ENCODE measurements at regions not wholly inside any gene's neighbourhood (a gene's known extent, or its start where the extent isn't known, plus 50 kb on each side); places are given as distances from the start of the nearest gene placed in this dataset.
A peak's percentile ranks its signal among the peaks of the same experiment; 100 is the strongest.

DNA sequence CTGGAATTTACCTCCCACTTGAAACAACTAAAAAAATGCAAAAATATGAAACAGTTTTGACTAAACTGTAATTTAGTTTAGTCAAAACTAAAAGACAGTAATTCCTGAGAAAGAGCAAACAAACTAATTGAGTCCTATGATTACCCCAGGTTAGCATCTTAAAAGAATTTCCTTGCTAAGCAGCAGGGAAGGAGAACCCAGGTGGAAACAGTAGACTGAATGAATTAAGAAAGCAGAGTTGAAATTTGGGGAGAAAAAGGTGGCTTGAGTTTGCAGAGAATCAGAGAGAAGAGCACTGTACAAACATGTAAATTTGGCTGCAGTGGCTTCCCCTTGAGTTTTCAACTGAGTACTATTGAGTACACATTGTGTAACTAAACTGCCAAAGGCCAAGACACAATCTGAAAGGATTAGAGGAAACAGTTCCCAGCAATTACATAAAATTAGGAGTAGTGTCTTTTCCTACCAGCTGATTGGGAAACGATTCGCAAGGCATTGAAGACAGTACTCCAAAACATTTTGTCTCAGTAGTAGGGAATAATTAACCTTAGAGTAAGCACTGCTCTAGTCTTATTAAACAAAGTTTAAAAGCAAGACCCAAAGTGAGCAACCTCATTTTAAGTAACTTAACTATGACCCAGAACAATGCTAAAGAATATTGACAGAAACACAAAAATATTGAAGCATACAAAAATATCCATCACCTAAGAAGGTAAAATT is 820.5 kb downstream of the DACH1 start:
- H3K27me3 ChIP-seq = no peaks in the 10 kb centered on the region
- no peak overlapping the region for H3K4me3 ChIP-seq
- DNase-seq (no peak), ATAC-seq (ENCODE audit: low FRiP score in 2 of 2) (no peak)
- H3K9me3 ChIP-seq = no peaks in the 10 kb centered on the region
- no peaks in the 10 kb centered on the region for H3K4me1 ChIP-seq
- 23 to 56% methylated on average over 2 of the region's 2 CpGs for WGBS, 2 donors
- no peak for TF ChIP-seq POLR2A (IDR thresholded peaks at IDR 0.05)
- H3K36me3 ChIP-seq = no peaks in the 10 kb centered on the region
- no peak overlapping the region for H3K27ac ChIP-seq

DNA sequence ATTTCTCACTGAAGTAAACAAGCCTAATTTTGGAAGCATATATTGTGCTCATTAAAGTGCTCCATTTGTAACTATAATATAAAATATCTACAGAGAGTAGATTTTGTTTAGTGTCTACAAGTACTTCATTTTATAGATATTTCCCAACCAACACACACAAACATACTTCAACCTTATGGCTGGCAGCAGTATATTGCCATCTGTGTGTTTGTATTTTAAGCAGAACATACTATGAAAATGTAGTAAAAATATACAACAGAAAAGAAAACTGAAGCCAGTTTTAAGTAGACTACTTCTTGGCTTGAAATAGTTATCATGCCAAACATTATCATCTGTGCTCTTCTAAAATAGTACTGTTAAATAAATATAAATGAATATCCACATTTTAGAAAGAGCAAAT is 821.9 kb downstream of the DACH1 start:
- Histone ChIP-seq H3K27ac (no peak overlapping the region), H3K27me3 (no peaks in the 10 kb centered on the region), H3K4me1 (no peaks in the 10 kb centered on the region), H3K36me3 (no peaks in the 10 kb centered on the region), H3K4me3 (no peak overlapping the region), H3K9me3 (no peaks in the 10 kb centered on the region)
- TF ChIP-seq, protein P1, sequence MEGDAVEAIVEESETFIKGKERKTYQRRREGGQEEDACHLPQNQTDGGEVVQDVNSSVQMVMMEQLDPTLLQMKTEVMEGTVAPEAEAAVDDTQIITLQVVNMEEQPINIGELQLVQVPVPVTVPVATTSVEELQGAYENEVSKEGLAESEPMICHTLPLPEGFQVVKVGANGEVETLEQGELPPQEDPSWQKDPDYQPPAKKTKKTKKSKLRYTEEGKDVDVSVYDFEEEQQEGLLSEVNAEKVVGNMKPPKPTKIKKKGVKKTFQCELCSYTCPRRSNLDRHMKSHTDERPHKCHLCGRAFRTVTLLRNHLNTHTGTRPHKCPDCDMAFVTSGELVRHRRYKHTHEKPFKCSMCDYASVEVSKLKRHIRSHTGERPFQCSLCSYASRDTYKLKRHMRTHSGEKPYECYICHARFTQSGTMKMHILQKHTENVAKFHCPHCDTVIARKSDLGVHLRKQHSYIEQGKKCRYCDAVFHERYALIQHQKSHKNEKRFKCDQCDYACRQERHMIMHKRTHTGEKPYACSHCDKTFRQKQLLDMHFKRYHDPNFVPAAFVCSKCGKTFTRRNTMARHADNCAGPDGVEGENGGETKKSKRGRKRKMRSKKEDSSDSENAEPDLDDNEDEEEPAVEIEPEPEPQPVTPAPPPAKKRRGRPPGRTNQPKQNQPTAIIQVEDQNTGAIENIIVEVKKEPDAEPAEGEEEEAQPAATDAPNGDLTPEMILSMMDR (IDR thresholded peaks at IDR 0.05) = no peak
- TF ChIP-seq POLR2AphosphoS5 (IDR thresholded peaks at IDR 0.05) = no peak
- no peak for TF ChIP-seq POLR2A (IDR thresholded peaks at IDR 0.05)
- no peak for TF ChIP-seq EP300 (IDR thresholded peaks at IDR 0.05)
- no peak for DNase-seq
- no peak for ATAC-seq (ENCODE audit: low FRiP score in 2 of 2)

DNA sequence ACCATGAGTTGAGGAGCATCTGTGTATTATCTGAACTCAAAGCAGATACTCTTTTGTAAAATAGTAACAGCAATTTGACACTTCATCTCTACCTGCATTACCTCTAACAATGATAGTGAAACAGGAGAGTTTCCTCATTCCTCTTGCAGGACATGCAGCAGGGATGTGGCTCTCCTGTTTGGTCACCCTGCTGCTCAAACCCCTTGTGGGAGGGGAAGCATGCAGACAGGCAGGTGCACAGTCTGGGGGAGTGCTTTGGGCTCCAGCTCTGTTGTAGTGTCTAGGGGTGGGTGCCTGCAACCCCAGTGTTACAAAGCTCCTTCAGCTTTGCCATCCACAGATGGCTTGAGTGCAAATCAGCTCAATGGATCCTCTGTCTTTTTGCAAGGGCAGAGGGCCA is 827.6 kb downstream of the DACH1 start:
- Histone ChIP-seq H3K4me1 (no peaks in the 10 kb centered on the region), H3K27me3 (no peaks in the 10 kb centered on the region), H3K27ac (no peak overlapping the region), H3K36me3 (no peaks in the 10 kb centered on the region), H3K9me3 (no peaks in the 10 kb centered on the region), H3K4me3 (no peak overlapping the region)
- ATAC-seq (ENCODE audit: low FRiP score in 2 of 2) = peak in 1 of 2 donors; percentile 49
- TF ChIP-seq POLR2AphosphoS5 (IDR thresholded peaks at IDR 0.05) (no peak), POLR2A (IDR thresholded peaks at IDR 0.05) (no peak)
- DNase-seq = no peak

DNA sequence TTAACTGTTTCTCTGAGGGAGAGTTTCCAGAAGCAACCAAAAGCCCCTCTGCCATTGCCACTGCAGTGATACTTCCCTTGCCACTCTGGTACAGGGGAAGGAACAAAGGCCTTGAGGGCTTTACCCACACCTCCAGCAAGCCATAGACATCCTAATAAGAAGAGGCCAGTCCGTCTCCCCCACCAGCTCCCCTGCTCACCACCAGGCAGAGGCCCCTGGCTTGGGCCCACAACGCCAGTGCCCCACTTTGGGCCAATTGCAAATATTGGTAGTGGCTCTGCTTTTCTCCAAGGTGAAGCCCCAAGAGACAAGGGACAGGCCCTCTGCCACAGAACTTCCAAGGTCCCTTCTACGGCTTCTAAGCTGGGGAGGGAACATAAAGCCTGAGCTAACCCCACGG is 833.0 kb downstream of the DACH1 start:
- no peak overlapping the region for H3K4me3 ChIP-seq
- H3K27me3 ChIP-seq = no peaks in the 10 kb centered on the region
- H3K27ac ChIP-seq = no peak overlapping the region
- DNase-seq = peak in 1 of 2 donors; percentile 8
- no peaks in the 10 kb centered on the region for H3K4me1 ChIP-seq
- H3K36me3 ChIP-seq = no peaks in the 10 kb centered on the region
- whole genome bisulfite sequencing, 2 donors = 91 to 100% methylated on average over 3 to 4 of the region's 4 CpGs
- no peak for ATAC-seq (ENCODE audit: low FRiP score in 2 of 2)
- no peak for TF ChIP-seq POLR2AphosphoS5 (IDR thresholded peaks at IDR 0.05)
- H3K9me3 ChIP-seq = no peaks in the 10 kb centered on the region

DNA sequence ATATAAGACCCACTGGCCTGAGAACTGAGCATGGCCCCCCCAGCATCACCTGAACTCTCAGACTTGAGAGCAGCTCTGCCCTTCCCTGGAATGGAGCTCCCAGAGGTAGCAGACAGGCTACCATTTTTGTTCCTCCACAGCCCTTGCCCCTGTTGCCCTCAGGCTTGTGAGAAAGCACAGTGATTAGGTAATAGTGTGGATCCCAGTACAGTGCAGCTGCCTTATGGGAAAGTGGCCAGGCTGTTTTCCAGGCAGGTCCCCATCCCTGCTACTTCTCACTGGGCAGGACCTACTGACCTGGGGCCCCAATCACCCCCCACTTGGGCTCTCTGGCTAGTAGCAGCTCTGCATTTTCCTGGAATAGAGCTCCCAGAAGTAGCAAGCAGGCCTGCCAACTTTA is 834.0 kb downstream of the DACH1 start:
- Histone ChIP-seq H3K36me3 (no peaks in the 10 kb centered on the region), H3K27me3 (no peaks in the 10 kb centered on the region), H3K27ac (no peak overlapping the region), H3K4me1 (no peaks in the 10 kb centered on the region), H3K4me3 (no peak overlapping the region), H3K9me3 (peaks cover 0 to 7% (median 0%) of the 10 kb centered on the region in 4 donors)
- TF ChIP-seq POLR2AphosphoS5 (IDR thresholded peaks at IDR 0.05) = no peak
- TF ChIP-seq, protein P1 (IDR thresholded peaks at IDR 0.05) = no peak
- TF ChIP-seq EP300 (IDR thresholded peaks at IDR 0.05) = no peak
- no peak for TF ChIP-seq POLR2A (IDR thresholded peaks at IDR 0.05)
- DNase-seq (no peak), ATAC-seq (ENCODE audit: low FRiP score in 2 of 2) (peak in 1 of 2 donors; percentile 68)

DNA sequence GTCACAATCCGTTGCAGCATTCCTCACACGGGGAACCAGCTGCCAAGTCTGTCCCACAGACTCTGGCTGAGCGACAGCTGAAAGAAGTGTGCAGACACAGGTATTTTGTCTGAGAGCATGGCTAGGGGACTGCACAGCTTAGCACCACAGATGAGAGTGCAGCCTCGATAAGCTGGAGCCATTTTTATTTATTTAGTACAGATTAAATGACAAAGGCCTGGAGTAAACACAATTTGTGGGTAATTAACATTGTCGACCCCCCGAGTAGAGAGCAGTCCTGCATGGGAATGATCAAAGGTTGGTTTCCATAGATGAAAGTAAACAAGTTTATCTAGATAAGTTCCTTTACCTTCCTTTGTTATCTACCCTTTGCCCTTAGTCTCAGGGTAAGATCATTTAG is 836.2 kb downstream of the DACH1 start:
- Histone ChIP-seq H3K9me3 (peaks cover 0 to 7% (median 0%) of the 10 kb centered on the region in 4 donors), H3K27ac (no peak overlapping the region), H3K4me3 (no peak overlapping the region), H3K4me1 (no peaks in the 10 kb centered on the region), H3K27me3 (no peaks in the 10 kb centered on the region), H3K36me3 (no peaks in the 10 kb centered on the region)
- TF ChIP-seq POLR2A (IDR thresholded peaks at IDR 0.05) (no peak), EP300 (IDR thresholded peaks at IDR 0.05) (no peak), POLR2AphosphoS5 (IDR thresholded peaks at IDR 0.05) (no peak)
- TF ChIP-seq, protein P1 (IDR thresholded peaks at IDR 0.05) = no peak
- DNase-seq (no peak), ATAC-seq (ENCODE audit: low FRiP score in 2 of 2) (no peak)
- 44 to 51% methylated on average over 6 of the region's 6 CpGs for WGBS, 2 donors
